RWPE1 (cell line): ENCODE measurements at regions not wholly inside any gene's neighbourhood (a gene's known extent, or its start where the extent isn't known, plus 50 kb on each side); places are given as distances from the start of the nearest gene placed in this dataset.

ENCODE experiments used
- CTCF ChIA-PET: fragments of 350-600 bp; sonication (Branson Sonifier 250); formaldehyde crosslinking; extraction: SDS; loops from one replicate; lab custom pipeline; 2021; lab: Yijun Ruan, JAX
- POLR2A ChIA-PET: fragments of 400-600 bp; formaldehyde crosslinking; extraction: SDS; loops from one replicate; lab custom pipeline; 2020; ENCODE audit warnings: antibody characterized with exemption; ENCODE audit not compliant: low non-redundant PET; lab: Yijun Ruan, JAX
- DNase-seq: peaks from one replicate; pipeline ENCODE4 v3.0.0; 2012; ENCODE audit warnings: low spot score
- H3K27ac ChIP-seq: fragments of 450-650 bp; 2 replicates; pipeline ENCODE4 v1.5.1; 2017
- TF ChIP-seq, protein P1 (sequence below): fragments of 450-650 bp; conservative IDR thresholded peaks from 2 replicates; pipeline ENCODE4 v1.5.1; 2017; ENCODE audit warnings: low read depth, mild to moderate bottlenecking

DNA sequence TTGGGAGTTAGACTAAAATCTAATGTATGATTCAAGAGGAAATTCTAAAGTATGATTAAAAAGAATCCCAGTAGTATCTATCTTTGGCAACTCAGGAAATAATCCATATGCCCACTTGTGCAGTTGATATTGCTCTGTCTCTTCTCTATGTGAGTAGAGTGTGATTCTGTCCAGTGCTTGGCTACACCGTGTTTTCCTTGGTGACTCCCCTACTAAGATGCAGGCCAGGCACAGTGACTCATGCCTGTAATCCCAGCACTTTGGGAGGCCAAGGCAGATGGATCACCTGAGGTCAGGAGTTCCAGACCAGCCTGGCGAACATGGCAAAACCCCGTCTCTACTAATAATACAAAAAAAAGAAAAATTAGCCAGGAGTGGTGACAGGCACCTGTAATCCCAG is 495.4 kb downstream of the MAT2B start:
- no peak overlapping the region for H3K27ac ChIP-seq
- TF ChIP-seq, protein P1, sequence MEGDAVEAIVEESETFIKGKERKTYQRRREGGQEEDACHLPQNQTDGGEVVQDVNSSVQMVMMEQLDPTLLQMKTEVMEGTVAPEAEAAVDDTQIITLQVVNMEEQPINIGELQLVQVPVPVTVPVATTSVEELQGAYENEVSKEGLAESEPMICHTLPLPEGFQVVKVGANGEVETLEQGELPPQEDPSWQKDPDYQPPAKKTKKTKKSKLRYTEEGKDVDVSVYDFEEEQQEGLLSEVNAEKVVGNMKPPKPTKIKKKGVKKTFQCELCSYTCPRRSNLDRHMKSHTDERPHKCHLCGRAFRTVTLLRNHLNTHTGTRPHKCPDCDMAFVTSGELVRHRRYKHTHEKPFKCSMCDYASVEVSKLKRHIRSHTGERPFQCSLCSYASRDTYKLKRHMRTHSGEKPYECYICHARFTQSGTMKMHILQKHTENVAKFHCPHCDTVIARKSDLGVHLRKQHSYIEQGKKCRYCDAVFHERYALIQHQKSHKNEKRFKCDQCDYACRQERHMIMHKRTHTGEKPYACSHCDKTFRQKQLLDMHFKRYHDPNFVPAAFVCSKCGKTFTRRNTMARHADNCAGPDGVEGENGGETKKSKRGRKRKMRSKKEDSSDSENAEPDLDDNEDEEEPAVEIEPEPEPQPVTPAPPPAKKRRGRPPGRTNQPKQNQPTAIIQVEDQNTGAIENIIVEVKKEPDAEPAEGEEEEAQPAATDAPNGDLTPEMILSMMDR = no peak
- POLR2A ChIA-PET = no interaction called here
- DNase-seq = no peak
- CTCF ChIA-PET = no interaction called here

DNA sequence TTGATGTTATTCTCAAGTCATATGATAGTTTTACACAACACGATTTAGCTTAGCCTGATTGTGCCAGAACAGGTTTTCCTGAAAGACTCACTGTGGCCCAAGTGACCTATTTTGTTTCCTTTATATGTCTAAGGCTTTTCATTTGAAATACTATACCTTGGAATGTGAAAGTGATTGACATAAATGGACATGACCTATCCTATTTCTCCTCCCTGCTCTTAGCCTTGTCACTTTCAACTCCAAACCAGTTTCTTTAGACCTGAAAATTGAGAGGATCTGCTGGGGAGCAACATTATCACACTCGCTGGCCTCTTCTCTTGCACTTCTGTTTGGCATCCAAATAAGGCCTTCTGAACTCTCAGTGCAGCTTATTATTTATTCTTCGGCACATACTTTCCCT is 496.8 kb downstream of the MAT2B start:
- peak; percentile 29 for DNase-seq
- ChIA-PET CTCF (interaction anchor here (0.6 to 1.1 kb wide), 3 partner anchors 11 to 383 kb away, joined by 3 read pairs; no protein-coding TSS in a partner anchor), POLR2A (no interaction called here)
- H3K27ac ChIP-seq = no peak overlapping the region
- TF ChIP-seq, protein P1 = no peak

DNA sequence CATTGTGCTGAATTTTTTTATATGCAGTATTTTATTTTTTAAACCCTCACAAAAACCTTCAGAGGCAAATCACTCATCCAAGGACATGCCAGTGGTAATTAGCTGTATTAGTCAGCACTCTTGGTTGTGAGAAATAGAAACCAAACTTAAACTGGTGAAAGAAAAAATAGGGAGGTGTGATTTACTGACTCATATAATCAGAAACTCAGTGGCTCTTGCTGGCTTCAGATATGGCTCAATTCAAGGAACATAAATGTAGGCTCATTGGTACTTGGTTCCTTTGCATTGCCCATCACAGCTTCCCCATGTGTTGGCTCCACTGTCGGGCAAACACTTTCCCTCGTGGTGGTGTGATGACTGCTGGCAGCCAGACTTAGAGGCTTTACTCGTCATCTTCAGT is 497.2 kb downstream of the MAT2B start:
- peak; percentile 40 for DNase-seq
- CTCF ChIA-PET = interaction anchor here (0.9 kb wide), 1 partner anchor 10 kb away, joined by 3 read pairs; no protein-coding TSS in a partner anchor
- POLR2A ChIA-PET = no interaction called here
- TF ChIP-seq, protein P1 = no peak
- no peak overlapping the region for H3K27ac ChIP-seq

DNA sequence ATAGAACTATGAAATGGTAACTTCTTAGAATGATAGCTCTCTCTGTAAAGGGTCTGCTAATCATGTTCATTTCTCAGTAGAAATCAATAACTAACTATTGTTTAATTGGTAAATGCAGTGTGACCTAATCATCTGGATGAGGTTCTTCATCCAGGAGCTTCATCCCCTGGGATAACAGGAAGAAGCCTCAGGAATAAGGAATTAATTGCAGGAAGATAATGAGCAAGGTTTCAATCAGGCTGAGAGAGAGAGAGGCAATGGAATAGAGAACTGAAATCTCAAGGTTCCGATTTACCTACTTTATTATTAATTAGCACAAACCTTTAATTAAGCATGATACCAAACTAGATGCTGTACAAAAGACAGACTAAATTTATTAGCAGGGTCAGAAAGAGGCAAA is 499.7 kb downstream of the MAT2B start:
- no peak for DNase-seq
- no peak overlapping the region for H3K27ac ChIP-seq
- CTCF ChIA-PET = interaction anchor here (1.2 kb wide), 1 partner anchor 8 kb away, joined by 5 read pairs; no protein-coding TSS in a partner anchor
- TF ChIP-seq, protein P1 = no peak
- POLR2A ChIA-PET = no interaction called here

DNA sequence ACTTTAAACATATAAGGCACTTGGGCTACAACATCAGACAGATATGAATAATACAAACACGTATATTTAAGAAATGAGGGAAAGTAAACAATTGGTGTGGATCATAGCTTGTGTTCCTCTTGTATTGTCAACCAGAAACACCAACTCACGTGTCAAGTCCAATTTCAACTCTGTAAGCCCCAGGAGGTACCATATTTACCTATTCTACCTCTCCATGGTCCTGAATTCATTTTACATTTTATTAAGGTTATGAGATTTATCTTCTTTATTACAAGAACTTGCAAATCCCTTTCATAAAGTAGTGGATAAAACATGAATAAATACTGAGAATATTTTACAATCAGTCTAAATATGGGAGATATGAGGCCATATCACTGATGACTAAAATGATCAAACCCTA is 501.6 kb downstream of the MAT2B start:
- TF ChIP-seq, protein P1 = no peak
- POLR2A ChIA-PET = no interaction called here
- no peak overlapping the region for H3K27ac ChIP-seq
- no peak for DNase-seq
- CTCF ChIA-PET = interaction anchor here (0.6 kb wide), 1 partner anchor 439 kb away, joined by 3 read pairs; no protein-coding TSS in a partner anchor

DNA sequence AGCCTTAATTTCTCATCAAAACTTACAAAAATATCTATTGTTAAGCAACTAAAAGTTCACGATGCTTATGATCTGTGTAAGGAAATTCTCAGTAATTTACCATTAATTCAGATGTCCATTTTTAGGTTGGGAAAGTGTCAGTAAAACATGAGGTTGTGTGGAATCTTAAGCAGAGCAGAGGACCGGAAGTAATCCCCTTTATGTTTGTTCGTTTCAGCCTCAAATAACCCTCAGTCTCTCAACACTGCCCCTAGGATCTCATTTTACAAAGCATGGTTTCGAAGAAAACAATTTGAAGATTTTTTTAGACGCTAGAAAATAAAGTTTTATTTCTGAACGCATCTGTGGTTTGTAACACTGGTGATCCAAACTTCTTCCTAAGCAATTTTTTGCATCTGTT is 504.2 kb downstream of the MAT2B start:
- CTCF ChIA-PET = interaction anchor here (0.6 to 1.1 kb wide), 3 partner anchors 201 to 460 kb away, joined by 3 to 5 read pairs (median 4); no protein-coding TSS in a partner anchor
- DNase-seq = no peak
- H3K27ac ChIP-seq = no peak overlapping the region
- TF ChIP-seq, protein P1 = no peak
- POLR2A ChIA-PET = no interaction called here
